KMS-11 (cell line): ENCODE measurements at regions not wholly inside any gene's neighbourhood (a gene's known extent, or its start where the extent isn't known, plus 50 kb on each side); places are given as distances from the start of the nearest gene placed in this dataset.

Experiments
- H2AFZ ChIP-seq: fragments of 200-600 bp; sonication (generic); 2 replicates; pipeline ENCODE4 v1.6.1; 2016; ENCODE audit warnings: antibody characterized with exemption, mixed run types, low read depth
- H3K27ac ChIP-seq: fragments of 200-600 bp; sonication (generic); 2 replicates; pipeline ENCODE4 v1.6.1; 2016; ENCODE audit warnings: mild to moderate bottlenecking, mixed run types
- H3K27me3 ChIP-seq: fragments of 200-600 bp; sonication (generic); 2 replicates; pipeline ENCODE4 v1.6.1; 2017; ENCODE audit warnings: mild to moderate bottlenecking, low read depth, mixed run types, moderate library complexity; ENCODE audit not compliant: insufficient read depth
- H3K36me3 ChIP-seq: fragments of 200-600 bp; sonication (generic); 2 replicates; pipeline ENCODE4 v1.6.1; 2017; ENCODE audit warnings: mild to moderate bottlenecking, mixed run types; ENCODE audit not compliant: insufficient read depth
- H3K4me1 ChIP-seq: fragments of 200-600 bp; sonication (generic); 2 replicates; pipeline ENCODE4 v1.6.1; 2016; ENCODE audit warnings: mild to moderate bottlenecking, low read depth, mixed run types; ENCODE audit not compliant: poor library complexity, severe bottlenecking
- H3K4me2 ChIP-seq: fragments of 200-600 bp; sonication (generic); 2 replicates; pipeline ENCODE4 v1.7.0; 2016; ENCODE audit warnings: mild to moderate bottlenecking, mixed run types
- H3K4me3 ChIP-seq: fragments of 200-600 bp; sonication (generic); IDR thresholded peaks from 2 replicates; pipeline ENCODE4 v1.6.1; 2017; ENCODE audit warnings: low read depth, low read length, mixed read lengths; ENCODE audit not compliant: insufficient read depth
- H3K79me2 ChIP-seq: fragments of 200-600 bp; sonication (generic); 2 replicates; pipeline ENCODE4 v1.6.1; 2016; ENCODE audit warnings: low read depth, mixed run types; ENCODE audit not compliant: insufficient read depth
- H3K9ac ChIP-seq: fragments of 200-600 bp; sonication (generic); 2 replicates; pipeline ENCODE4 v1.6.1; 2016; ENCODE audit warnings: mild to moderate bottlenecking, mixed run types
- H4K20me1 ChIP-seq: fragments of 200-600 bp; sonication (generic); 2 replicates; pipeline ENCODE4 v1.6.1; 2016; ENCODE audit warnings: mild to moderate bottlenecking, mixed run types; ENCODE audit not compliant: insufficient read depth
- TF ChIP-seq, protein P1 (sequence below): fragments of 200-600 bp; sonication (generic); conservative IDR thresholded peaks from 2 replicates; pipeline ENCODE4 v1.6.1; 2017; ENCODE audit warnings: low read depth, mild to moderate bottlenecking, antibody characterized with exemption, low read length, moderate library complexity, mixed read lengths

DNA sequence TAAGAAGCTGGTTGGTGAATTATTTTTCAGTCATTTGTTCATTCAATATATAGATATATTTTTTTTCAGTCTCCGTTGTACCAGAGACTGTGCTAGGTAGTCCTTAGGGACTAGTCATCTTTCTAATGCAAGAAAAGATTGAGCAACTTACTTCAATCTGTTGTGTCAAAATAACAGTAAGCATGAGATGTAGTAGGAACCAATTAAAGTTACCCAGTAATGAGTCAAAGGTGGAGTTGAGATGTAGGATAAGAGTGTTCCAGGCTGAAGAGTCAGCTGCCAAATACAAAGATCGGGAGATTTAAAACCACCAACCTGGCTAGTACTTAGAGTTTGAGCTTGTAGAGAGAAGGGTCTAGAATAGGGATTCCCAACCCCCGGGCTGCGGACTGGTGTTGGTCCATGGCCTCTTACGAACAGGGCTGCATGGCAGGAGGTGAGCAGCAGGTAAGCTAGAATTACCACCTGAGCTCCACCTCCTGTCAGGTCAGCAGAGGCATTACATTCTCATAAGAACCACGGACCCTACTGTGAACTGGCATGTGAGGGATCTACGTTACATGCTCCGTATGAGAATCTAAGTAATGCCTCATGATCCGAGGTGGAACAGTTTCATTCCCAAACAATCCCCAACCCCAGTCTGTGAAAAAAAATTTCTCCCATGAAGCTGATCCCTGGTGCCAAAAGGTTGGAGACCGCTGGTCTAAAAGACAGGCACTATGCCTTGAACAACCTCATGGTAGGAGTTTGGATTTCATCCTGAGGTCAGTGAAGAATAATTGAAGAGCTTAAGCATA lies 1241.5 kb upstream of the WWC1 start:
- H3K4me1 ChIP-seq: no peaks in the 10 kb centered on the region
- H3K9ac ChIP-seq: no peak overlapping the region
- H3K4me3 ChIP-seq: no peak overlapping the region
- H3K27me3 ChIP-seq: no peaks in the 10 kb centered on the region
- no peaks in the 10 kb centered on the region for H3K36me3 ChIP-seq
- no peak overlapping the region for H3K4me2 ChIP-seq
- no peak overlapping the region for H3K27ac ChIP-seq
- TF ChIP-seq, protein P1, sequence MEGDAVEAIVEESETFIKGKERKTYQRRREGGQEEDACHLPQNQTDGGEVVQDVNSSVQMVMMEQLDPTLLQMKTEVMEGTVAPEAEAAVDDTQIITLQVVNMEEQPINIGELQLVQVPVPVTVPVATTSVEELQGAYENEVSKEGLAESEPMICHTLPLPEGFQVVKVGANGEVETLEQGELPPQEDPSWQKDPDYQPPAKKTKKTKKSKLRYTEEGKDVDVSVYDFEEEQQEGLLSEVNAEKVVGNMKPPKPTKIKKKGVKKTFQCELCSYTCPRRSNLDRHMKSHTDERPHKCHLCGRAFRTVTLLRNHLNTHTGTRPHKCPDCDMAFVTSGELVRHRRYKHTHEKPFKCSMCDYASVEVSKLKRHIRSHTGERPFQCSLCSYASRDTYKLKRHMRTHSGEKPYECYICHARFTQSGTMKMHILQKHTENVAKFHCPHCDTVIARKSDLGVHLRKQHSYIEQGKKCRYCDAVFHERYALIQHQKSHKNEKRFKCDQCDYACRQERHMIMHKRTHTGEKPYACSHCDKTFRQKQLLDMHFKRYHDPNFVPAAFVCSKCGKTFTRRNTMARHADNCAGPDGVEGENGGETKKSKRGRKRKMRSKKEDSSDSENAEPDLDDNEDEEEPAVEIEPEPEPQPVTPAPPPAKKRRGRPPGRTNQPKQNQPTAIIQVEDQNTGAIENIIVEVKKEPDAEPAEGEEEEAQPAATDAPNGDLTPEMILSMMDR: no peak
- no peaks in the 10 kb centered on the region for H4K20me1 ChIP-seq
- H2AFZ ChIP-seq: no peak overlapping the region
- H3K79me2 ChIP-seq: no peaks in the 10 kb centered on the region

DNA sequence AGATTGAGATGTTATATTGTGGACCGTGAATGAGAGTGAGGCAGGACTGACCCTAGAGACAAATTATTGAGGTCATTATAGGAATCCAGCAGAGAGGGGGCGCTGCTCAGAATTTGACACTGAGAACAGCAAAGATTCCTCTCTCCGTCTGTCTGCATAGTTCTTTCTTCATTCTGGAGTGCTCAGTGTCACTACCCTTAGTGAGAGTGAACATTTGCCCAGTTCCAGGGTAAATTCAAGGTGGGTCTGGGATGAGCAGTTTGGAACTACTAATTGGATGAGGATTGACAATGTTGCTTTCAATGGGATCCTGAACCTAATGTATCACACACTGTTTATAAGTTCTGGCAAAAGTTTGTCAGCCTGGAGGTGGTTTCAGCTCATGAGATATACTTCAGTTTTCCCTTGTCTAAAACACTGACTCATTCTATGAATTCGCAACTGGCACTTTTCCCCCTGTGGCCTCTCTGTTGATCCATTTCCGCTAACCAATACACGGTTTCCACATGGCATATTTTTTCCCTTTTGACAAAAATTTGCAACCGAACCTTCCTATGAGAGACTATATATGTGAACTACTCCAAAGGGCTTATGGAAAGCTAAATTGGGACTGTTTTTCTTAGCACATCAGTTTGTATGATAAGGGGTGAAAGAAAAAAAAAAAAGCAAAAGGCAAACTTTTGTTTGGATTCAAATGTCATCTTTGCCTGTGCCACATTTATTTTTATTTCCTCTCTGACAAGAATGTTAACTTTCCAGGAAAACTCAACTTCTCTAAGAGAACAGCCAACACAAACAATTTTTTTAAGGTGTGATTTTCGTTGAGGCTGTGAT lies 1240.7 kb upstream of the WWC1 start:
- Histone ChIP-seq H3K79me2 (no peaks in the 10 kb centered on the region), H3K27ac (no peak overlapping the region), H3K4me2 (no peak overlapping the region), H4K20me1 (no peaks in the 10 kb centered on the region), H3K4me3 (no peak overlapping the region), H3K4me1 (no peaks in the 10 kb centered on the region), H3K9ac (no peak overlapping the region), H3K27me3 (no peaks in the 10 kb centered on the region), H3K36me3 (no peaks in the 10 kb centered on the region), H2AFZ (no peak overlapping the region)
- TF ChIP-seq, protein P1: no peak

DNA sequence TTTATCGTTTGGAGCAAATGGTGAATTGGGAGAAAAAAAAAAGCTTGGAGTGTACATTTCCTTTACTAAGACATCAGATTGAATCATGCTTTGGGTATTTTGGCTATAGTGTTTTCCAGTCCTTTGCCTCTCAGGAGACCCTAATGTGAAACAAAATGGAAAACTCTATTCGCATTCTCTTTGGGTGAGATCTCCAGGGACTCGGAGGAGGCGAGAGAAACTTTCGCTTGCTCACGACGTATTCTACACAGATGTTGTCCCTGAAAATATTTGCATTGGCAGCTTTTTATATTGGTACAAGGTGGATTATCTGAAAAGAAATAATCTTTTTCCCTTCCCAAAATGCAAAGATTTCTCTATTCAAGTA lies 1240.1 kb upstream of the WWC1 start:
- Histone ChIP-seq H3K4me1 (no peaks in the 10 kb centered on the region), H3K4me2 (no peak overlapping the region), H3K27ac (no peak overlapping the region), H3K4me3 (no peak overlapping the region), H4K20me1 (no peaks in the 10 kb centered on the region), H3K27me3 (no peaks in the 10 kb centered on the region), H3K36me3 (no peaks in the 10 kb centered on the region), H3K79me2 (no peaks in the 10 kb centered on the region), H3K9ac (no peak overlapping the region), H2AFZ (no peak overlapping the region)
- TF ChIP-seq, protein P1: no peak

DNA sequence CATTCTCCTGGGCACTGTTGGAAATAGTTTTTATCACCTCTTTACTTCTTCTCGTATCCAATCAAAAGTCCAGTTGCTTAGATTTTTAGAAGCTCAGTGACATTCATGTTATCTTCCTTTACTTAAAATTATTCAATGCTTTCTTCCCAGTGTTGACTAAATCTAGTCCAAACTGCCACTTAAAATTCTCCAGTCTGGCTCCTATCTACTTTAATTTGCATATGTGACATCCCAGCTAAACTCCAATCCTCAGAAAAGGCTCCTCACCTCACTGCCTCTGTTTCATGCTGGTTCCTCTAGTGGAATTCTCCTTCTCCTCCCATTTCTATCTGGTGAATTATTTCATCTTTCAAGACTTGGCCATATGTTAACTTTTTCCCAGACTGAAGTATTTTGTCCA lies 1238.7 kb upstream of the WWC1 start:
- TF ChIP-seq, protein P1: no peak

More for the DNA sequence above, 1238.7 kb upstream of the WWC1 start:
- no peaks in the 10 kb centered on the region for H4K20me1 ChIP-seq
- no peak overlapping the region for H2AFZ ChIP-seq
- H3K36me3 ChIP-seq: no peaks in the 10 kb centered on the region
- no peaks in the 10 kb centered on the region for H3K4me1 ChIP-seq
- no peak overlapping the region for H3K9ac ChIP-seq
- no peak overlapping the region for H3K4me3 ChIP-seq
- H3K27me3 ChIP-seq: no peaks in the 10 kb centered on the region
- H3K27ac ChIP-seq: no peak overlapping the region
- no peak overlapping the region for H3K4me2 ChIP-seq
- no peaks in the 10 kb centered on the region for H3K79me2 ChIP-seq
